Fibroblast of skin of left biceps (primary cell): ENCODE measurements at regions not wholly inside any gene's neighbourhood (a gene's known extent, or its start where the extent isn't known, plus 50 kb on each side); places are given as distances from the start of the nearest gene placed in this dataset.
"Not testable (repeated sequence)": the region's sequence is repeated elsewhere in the genome, so short reads cannot be mapped to it uniquely, and the experiment has no call there.

Experiments used
- DNase-seq, 2 experiments: peaks; one replicate each; pipeline ENCODE4 v3.0.0-alpha.2; 2013; ENCODE audit warnings: low read depth in 2 of 2

DNA sequence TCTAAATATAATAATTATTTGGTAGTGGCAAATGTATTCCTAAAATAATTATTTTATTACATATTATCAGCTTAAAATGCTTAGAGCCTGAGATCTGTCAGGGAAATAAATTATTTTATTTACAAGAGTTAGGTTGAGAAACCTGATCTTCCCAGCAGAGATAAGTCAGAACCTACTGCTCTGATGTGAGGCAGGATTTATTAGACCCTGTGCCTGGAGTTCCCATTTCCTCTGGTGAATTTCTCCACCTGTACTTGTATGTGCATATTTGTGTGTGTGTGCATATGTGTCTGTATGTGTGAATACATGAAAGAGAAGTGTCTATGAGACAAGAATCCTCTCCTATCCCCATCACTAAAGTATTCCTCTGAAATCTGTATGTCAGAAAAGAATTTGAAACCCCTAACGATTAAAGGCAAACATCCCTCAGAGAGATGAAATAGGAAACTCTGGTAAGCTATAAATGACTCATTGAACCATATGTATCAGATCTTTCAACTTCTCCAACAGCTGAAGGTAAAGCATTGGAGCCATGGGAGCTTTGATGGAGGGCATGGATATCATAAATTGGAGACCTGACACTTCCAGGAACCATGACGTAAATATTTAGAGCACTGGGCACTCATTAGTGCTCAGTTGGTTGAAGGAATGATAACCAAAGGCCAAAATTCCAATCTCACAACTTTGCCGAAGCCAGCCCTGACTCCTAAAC, 190.9 kb downstream of the XPNPEP1 start:
- no peak for DNase-seq

DNA sequence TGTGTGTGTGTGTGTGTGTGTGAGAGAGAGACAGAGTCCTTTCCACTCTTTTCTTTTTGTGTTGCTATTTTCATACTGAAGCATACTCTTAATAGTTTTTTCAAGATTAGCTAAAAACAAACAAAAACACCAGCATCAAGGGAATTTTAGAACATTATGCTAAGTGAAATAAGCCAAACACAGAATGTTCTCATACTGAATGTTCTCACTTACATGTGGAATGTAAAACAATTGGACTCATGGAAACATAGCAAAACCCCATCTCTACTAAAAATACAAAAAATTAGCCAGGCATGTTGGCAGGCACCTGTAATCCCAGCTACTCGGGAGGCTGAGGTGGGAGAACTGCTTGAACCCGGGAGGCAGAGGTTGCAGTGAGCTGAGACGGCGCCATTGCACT, 193.4 kb downstream of the XPNPEP1 start:
- not testable (repeated sequence) for DNase-seq

DNA sequence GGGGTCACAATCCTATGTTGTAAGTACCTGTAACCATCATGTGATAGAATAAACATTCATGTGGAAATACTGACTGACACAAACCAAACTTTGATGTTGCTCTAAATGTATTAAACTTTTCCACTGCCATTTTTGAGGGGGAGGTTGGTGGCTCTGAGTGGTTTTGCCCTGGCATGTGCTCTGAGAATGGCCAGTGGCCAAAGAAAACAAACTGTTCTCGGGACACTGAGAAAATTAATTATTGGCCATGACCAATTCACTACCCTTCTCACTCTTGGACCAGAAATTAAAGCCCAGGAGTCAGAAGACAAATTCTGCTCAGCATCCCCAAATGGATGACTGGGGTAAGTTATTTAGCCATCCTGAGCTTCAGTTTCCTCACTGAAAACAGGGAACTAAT, 195.9 kb downstream of the XPNPEP1 start:
- no peak for DNase-seq

DNA sequence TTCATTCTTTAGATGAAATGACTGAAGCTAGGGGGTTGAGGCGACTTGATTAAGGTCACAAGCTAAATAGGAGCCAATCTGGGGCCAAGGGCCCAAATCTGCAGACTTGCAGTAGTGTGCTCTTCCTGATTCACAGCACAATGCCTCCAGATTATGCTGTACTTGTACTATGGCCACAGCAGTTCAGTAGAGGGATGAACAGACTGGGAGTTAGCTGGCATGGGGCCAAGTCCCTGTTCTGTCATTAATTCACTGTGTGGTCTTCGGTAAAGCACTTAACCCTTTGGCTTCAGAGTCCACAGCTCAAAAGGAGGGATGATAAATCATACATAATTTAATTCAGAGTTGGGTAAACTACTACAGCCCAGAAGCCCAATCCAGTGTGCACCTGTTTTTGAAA, 196.8 kb downstream of the XPNPEP1 start:
- no peak for DNase-seq

- no peak for DNase-seq
Measured at GRCh38 chr10:109723305-109723704, 200.0 kb downstream of the XPNPEP1 start.

- DNase-seq, result no peak
Measured at GRCh38 chr10:109721453-109722064, 201.8 kb downstream of the XPNPEP1 start.

- no peak for DNase-seq
Measured at GRCh38 chr10:109706026-109706560, 217.2 kb downstream of the XPNPEP1 start.

DNA sequence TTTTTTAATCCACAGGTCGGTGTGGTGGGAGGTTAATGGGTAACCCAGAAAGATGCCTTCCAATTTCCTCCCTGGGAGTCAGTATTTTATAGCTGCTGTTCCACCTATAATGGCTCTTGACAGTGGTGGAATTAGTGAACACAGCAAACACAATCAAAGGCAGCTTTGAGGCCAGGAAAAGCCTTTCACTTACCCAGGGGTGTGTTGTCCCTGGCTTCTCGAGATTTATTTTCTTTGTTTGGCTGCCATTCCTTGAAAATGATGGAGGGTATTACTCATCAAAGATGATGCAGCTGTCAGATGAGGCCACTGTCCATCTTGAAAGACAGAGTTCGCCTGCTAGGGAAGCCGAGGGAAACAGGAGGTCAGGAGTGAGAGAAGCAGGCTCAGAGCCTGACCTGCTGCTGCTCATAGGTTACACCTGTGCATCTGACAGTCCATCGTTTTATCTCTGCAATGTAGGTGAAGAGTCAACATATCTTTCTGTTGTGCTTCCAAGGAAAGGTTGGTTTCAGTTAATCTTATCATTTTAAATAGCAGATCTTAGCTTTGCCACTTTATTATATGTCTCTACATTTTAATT, 221.6 kb downstream of the XPNPEP1 start:
- DNase-seq, result no peak

- DNase-seq, result no peak
Measured at GRCh38 chr10:109698882-109699664, 224.2 kb downstream of the XPNPEP1 start.

DNA sequence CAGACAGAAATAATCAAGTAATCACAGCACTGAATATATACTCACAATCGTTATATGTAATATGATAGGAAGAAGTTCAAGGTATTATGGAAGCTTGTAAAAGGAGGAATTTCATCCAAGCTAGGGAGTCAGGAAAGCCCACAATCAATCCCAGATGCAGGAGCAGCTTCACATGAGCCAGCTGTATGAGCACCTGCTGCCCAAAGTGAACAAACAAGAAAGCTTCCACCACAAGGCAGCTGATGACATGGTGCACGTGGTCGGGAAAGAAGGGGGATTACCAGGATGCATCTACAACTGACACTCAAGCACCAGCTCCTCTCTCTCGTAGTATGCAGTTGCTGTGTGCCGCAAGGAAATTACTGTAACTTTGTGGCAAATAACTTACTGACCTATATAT, 225.2 kb downstream of the XPNPEP1 start:
- no peak for DNase-seq

DNA sequence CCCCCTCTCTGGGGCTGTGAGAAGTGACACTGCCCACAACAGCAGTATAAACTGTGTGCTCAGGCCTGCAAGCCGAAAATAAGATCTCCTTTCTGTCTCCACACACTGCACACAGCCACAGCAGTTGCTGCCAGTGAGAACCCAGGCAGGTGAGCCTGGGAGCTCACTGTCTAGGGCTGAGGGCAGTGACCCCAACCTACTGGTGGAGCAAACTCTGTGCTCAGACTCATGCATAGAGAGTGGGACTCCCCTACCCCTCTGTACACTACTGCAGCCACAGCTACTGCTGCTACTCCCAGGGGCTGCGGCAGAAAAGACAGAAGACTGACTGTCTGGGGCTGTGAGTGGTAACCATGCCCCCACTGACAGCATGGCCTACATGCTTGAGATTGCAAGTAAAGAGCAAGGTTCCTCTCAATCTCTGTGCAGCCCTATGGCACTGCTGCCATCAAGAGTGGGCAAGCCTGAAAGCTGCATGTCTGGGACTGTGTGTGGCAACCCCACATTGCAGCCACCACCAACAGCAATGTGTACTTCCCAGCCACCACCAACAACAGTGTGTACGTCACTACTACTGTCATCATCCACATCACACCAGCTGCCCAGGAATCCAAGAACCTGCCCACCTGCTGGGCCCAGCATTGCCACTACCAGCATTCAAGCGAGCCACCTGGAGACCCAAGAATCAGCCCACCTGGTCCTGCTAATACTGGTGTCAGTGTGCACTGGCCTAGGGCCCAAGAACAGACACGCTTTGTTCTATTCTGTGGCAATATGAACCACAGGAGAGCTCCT, 226.1 kb downstream of the XPNPEP1 start:
- DNase-seq, result no peak

GRCh38 chr10:109696462-109696861, 226.8 kb downstream of the XPNPEP1 start:
- DNase-seq, result no peak

- DNase-seq, result no peak
Measured at GRCh38 chr10:109695988-109696387, 227.3 kb downstream of the XPNPEP1 start.

- no peak for DNase-seq
Measured at GRCh38 chr10:109689785-109690184, 233.5 kb downstream of the XPNPEP1 start.

DNA sequence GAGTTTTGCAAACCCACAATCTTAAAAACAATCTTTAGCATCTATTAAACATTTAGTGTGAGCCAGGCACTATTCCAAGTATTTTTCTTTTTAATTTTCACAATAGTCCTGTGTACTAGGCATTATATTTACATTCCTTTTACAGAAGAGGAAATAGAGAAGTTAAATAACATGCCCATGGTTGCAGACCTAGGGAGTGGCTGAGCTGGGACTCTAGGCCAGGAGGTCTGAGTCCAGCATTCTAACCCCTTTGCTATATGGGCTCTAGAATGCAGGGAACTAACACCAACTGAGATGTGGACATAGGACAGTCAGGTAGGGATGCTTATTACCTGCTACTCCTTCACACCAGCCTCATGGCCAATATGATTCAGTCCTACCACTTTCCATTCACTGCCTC, 243.8 kb downstream of the XPNPEP1 start:
- no peak for DNase-seq

DNA sequence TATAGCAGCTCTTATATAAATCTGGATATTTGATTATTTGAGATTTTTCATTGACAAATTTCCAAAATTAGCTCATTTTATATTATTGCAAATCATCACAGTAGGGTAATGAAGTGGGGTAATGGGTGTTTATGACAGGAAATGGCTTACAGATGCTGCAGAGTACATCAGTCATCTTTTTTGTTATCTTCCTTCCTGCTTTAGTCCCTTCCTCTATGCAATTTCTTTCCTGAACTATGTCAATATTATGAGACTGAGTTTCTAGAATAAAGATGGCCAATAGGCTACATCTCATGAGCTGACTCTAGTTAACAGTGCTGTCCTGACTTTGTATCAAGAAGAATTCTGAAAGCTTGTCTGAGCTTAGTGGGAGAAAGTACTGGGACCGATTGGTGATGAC, 244.5 kb downstream of the XPNPEP1 start:
- DNase-seq, result no peak

- DNase-seq, result no peak
Measured at GRCh38 chr10:109676703-109677102, 246.6 kb downstream of the XPNPEP1 start.

DNA sequence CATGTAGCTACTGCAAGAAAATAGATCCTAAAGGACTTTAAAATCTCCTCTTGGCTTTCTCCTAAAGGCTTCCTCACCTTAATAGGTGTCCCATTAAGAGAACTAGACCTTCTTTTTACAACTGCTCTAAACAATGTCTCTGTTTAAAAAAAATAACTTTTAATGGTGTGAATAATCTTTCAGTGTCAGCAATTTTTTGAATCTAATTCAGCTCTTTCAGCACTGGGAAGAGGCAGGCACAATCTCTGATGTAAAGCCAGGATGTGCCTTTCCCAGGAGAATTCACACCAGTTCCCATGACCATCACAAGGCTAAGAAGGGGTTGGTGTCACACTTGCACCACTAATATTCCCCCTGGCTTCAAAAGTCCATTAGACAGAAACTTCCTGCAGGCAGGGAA, 254.6 kb downstream of the XPNPEP1 start:
- DNase-seq, result no peak

DNA sequence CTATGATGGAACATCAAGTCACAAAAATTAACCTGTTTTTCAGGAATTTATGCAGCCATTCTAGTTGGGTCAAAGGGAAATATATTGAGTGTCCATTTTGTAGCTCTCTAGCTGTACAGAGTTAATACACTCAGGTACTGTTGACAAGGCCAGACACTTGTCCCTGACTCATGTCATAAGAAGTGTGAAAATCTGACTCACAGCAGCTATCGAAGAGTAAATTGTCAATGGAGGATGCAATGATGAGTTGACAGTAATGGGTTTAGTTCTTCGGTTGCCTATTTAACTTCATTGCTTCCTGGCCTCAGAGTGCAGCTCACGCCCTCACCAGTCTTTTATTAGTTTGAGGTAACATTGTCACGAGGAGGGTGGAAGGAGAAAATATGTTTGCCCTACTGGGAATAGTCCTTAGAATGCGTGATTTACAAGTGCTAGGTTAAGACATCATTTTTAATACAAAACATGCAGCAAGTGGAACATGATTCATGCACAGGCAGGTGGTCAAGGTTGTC, 255.1 kb downstream of the XPNPEP1 start:
- DNase-seq, result no peak

GRCh38 chr10:109665321-109665720, 258.0 kb downstream of the XPNPEP1 start:
- no peak for DNase-seq

GRCh38 chr10:109664554-109664953, 258.8 kb downstream of the XPNPEP1 start:
- DNase-seq, result no peak
